ENCODE measurements at regions not wholly inside any gene's neighbourhood (a gene's known extent, or its start where the extent isn't known, plus 50 kb on each side); places are given as distances from the start of the nearest gene placed in this dataset.

- TF ChIP-seq, protein P1, sequence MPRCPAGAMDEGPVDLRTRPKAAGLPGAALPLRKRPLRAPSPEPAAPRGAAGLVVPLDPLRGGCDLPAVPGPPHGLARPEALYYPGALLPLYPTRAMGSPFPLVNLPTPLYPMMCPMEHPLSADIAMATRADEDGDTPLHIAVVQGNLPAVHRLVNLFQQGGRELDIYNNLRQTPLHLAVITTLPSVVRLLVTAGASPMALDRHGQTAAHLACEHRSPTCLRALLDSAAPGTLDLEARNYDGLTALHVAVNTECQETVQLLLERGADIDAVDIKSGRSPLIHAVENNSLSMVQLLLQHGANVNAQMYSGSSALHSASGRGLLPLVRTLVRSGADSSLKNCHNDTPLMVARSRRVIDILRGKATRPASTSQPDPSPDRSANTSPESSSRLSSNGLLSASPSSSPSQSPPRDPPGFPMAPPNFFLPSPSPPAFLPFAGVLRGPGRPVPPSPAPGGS (IDR thresholded peaks at IDR 0.05) = no peak
- TF ChIP-seq JUNB (IDR thresholded peaks at IDR 0.05) = no peak
Measured at GRCh38 chr10:130968964-130969363, 342.6 kb downstream of the TCERG1L start.

Measured in A549 (cell line).